ENCODE measurements at regions not wholly inside any gene's neighbourhood (a gene's known extent, or its start where the extent isn't known, plus 50 kb on each side); places are given as distances from the start of the nearest gene placed in this dataset.

GRCh38 chr5:89338935-89339334 lies 456.0 kb upstream of the MEF2C start:
- no TSS peak for BruUV-seq (replicated peaks)
- no peaks in the 10 kb centered on the region for H3K9me2 ChIP-seq (ENCODE audit: insufficient read depth, low read length)
- TF ChIP-seq CTCF (conservative IDR thresholded peaks at IDR 0.05; ENCODE audit: low read length), result no peak
- TF ChIP-seq EZH2phosphoT487 (IDR thresholded peaks at IDR 0.05; ENCODE audit: borderline replicate concordance, low read depth, low read length), result no peak
- DNase-seq (ENCODE audit: low spot score), result no peak
- ChIA-PET POLR2A (no interaction called here), CTCF (ENCODE audit: unreplicated experiment) (no interaction called here)
- H3K27ac ChIP-seq (ENCODE audit: low read depth, low read length, poor library complexity, severe bottlenecking), result no peak overlapping the region
- H2AFZ ChIP-seq (ENCODE audit: low read length), result no peak overlapping the region
- no peaks in the 10 kb centered on the region for H3K36me3 ChIP-seq (ENCODE audit: insufficient read depth, low read length)
- no peaks in the 10 kb centered on the region for H4K20me1 ChIP-seq (ENCODE audit: insufficient read depth, low read length)
- intact Hi-C loops (cut with micrococcal nuclease; ENCODE audit: unreplicated experiment), result no loop called here
- no peak overlapping the region for H3K4me2 ChIP-seq (ENCODE audit: low read length)
- H3K4me3 ChIP-seq (ENCODE audit: low read depth, low read length, poor library complexity, severe bottlenecking), result no peak overlapping the region
- H3K4me1 ChIP-seq (ENCODE audit: insufficient read depth, low read length, poor library complexity, severe bottlenecking), result no peaks in the 10 kb centered on the region
- H3K9me3 ChIP-seq (ENCODE audit: low read length), result no peaks in the 10 kb centered on the region
- no peaks in the 10 kb centered on the region for H3K79me2 ChIP-seq (ENCODE audit: insufficient read depth, low read depth, low read length)

- no peaks in the 10 kb centered on the region for H3K4me1 ChIP-seq (ENCODE audit: insufficient read depth, low read length, poor library complexity, severe bottlenecking)
- ChIA-PET CTCF (ENCODE audit: unreplicated experiment) (no interaction called here), POLR2A (no interaction called here)
- intact Hi-C loops (cut with micrococcal nuclease; ENCODE audit: unreplicated experiment), result no loop called here
- H3K79me2 ChIP-seq (ENCODE audit: insufficient read depth, low read depth, low read length), result no peaks in the 10 kb centered on the region
- no peaks in the 10 kb centered on the region for H3K9me3 ChIP-seq (ENCODE audit: low read length)
- no peaks in the 10 kb centered on the region for H3K9me2 ChIP-seq (ENCODE audit: insufficient read depth, low read length)
- no peak overlapping the region for H3K27ac ChIP-seq (ENCODE audit: low read depth, low read length, poor library complexity, severe bottlenecking)
- H3K4me3 ChIP-seq (ENCODE audit: low read depth, low read length, poor library complexity, severe bottlenecking), result no peak overlapping the region
- BruUV-seq (replicated peaks), result no TSS peak
- H3K4me2 ChIP-seq (ENCODE audit: low read length), result no peak overlapping the region
- H3K36me3 ChIP-seq (ENCODE audit: insufficient read depth, low read length), result no peaks in the 10 kb centered on the region
- no peaks in the 10 kb centered on the region for H4K20me1 ChIP-seq (ENCODE audit: insufficient read depth, low read length)
- DNase-seq (ENCODE audit: low spot score), result no peak
- H2AFZ ChIP-seq (ENCODE audit: low read length), result no peak overlapping the region
- no peak for TF ChIP-seq EZH2phosphoT487 (IDR thresholded peaks at IDR 0.05; ENCODE audit: borderline replicate concordance, low read depth, low read length)
- TF ChIP-seq CTCF (conservative IDR thresholded peaks at IDR 0.05; ENCODE audit: low read length), result no peak
Observed at GRCh38 chr5:89336111-89336510, 453.1 kb upstream of the MEF2C start.

- POLR2A ChIA-PET, result interaction anchor here (0.6 kb wide), 1 partner anchor 9 kb away, joined by 3 read pairs; no protein-coding TSS in a partner anchor
- DNase-seq (ENCODE audit: low spot score), result no peak
- Histone ChIP-seq H3K4me2 (ENCODE audit: low read length) (no peak overlapping the region), H2AFZ (ENCODE audit: low read length) (no peak overlapping the region), H3K79me2 (ENCODE audit: insufficient read depth, low read depth, low read length) (no peaks in the 10 kb centered on the region), H3K9me2 (ENCODE audit: insufficient read depth, low read length) (no peaks in the 10 kb centered on the region), H3K4me1 (ENCODE audit: insufficient read depth, low read length, poor library complexity, severe bottlenecking) (no peaks in the 10 kb centered on the region), H3K27ac (ENCODE audit: low read depth, low read length, poor library complexity, severe bottlenecking) (no peak overlapping the region), H4K20me1 (ENCODE audit: insufficient read depth, low read length) (no peaks in the 10 kb centered on the region), H3K36me3 (ENCODE audit: insufficient read depth, low read length) (no peaks in the 10 kb centered on the region), H3K4me3 (ENCODE audit: low read depth, low read length, poor library complexity, severe bottlenecking) (no peak overlapping the region), H3K9me3 (ENCODE audit: low read length) (no peaks in the 10 kb centered on the region)
- CTCF ChIA-PET (ENCODE audit: unreplicated experiment), result no interaction called here
- intact Hi-C loops (cut with micrococcal nuclease; ENCODE audit: unreplicated experiment), result no loop called here
- TF ChIP-seq CTCF (conservative IDR thresholded peaks at IDR 0.05; ENCODE audit: low read length) (no peak), EZH2phosphoT487 (IDR thresholded peaks at IDR 0.05; ENCODE audit: borderline replicate concordance, low read depth, low read length) (no peak)
- BruUV-seq (replicated peaks), result no TSS peak
Observed at GRCh38 chr5:89330140-89330539, 447.2 kb upstream of the MEF2C start.

Data from OCI-LY7 (cell line).